ENCODE measurements at regions not wholly inside any gene's neighbourhood (a gene's known extent, or its start where the extent isn't known, plus 50 kb on each side); places are given as distances from the start of the nearest gene placed in this dataset.

- TF ChIP-seq CTBP2 (IDR thresholded peaks at IDR 0.05; ENCODE audit: borderline replicate concordance, insufficient read depth, insufficient read length, low read length) (no peak), CHD7 (IDR thresholded peaks at IDR 0.05; ENCODE audit: insufficient replicate concordance, low read length) (no peak)
Measured at GRCh38 chr12:123064885-123065619, 84.6 kb downstream of the ARL6IP4 start (continued).
